ENCODE measurements at regions not wholly inside any gene's neighbourhood (a gene's known extent, or its start where the extent isn't known, plus 50 kb on each side); places are given as distances from the start of the nearest gene placed in this dataset.

DNA sequence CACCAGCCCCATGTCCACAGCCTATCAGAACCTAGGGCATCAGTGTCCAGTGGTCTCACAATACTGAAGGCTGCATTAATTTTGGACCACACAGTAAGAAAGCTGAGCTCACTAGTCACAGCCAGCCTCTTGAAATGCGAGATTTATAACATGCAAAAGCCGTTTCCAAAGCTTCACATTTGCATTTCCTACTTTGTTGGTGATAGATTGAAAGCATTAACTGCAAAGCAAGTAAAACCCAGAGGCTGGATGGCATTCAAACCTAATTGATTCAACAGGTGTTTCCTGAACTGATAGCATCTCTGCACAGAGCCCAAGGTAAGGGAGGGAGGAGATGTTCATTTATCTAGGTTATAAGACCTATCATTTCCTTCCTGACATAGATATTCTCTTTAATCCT, 410.1 kb downstream of the OMA1 start:
- no peak for DNase-seq (ENCODE audit: low spot score)

DNA sequence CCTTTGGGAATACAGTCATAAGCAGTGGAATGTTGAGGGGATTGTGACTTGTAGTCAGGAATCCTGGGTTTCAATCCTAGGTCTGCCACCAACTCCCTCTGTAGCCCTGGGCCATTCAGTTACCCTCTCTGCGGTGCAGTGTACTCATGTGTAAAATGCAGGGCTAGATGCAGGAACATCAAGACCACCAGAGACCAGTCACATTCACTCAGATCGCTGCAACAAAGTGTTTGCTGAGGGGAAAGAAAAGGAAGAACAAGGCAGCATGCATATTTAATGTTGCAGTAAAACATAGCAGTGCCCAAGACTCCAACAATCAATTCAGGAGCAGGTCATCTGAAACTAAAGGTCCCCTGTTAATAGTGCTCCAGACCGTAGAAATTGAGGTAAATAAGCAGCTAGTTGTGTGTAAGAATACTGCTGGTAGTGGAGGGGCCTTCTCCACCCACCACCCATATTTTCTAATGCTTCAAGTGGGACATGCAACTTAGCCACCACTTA, 410.7 kb downstream of the OMA1 start:
- DNase-seq (ENCODE audit: low spot score) = no peak

DNA sequence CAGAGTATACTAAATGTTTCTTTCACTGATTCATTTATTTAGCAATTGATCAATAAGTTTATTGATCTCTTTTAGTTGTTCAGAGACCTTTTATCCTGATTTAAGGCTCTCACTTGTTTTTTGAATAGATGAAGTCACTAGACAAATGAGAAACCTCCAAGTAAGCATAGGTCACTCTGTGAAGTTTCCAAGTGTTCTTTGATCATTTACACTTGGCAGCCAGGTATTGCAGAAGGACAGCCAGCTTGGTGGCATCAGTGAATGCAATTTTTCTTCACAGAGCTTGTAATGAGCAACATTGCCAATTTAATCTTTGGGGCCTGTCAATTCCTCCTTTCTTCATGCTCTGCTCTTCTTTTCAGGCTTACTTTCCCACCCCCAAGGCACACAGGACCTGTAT, 413.0 kb downstream of the OMA1 start:
- no peak for DNase-seq (ENCODE audit: low spot score)

DNA sequence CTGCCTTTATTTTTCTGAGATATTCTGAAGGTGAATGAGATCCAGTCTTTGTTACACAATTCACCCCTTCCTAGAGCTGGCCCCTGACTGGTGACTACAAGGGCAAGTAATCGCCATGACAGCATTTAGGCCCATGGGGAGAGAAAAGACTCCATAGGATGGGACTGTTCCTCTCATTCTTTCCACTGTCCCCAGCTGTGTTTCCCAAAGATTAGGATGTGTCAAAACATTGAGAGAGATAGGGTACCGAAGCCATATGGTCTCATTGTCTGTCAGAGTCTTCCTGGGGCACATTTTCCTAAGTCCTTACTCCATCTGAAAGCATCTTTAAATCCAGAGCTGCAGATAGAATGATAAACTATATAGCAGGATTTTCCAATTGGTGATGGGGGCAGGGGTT, 423.5 kb downstream of the OMA1 start:
- no peak for DNase-seq (ENCODE audit: low spot score)

DNA sequence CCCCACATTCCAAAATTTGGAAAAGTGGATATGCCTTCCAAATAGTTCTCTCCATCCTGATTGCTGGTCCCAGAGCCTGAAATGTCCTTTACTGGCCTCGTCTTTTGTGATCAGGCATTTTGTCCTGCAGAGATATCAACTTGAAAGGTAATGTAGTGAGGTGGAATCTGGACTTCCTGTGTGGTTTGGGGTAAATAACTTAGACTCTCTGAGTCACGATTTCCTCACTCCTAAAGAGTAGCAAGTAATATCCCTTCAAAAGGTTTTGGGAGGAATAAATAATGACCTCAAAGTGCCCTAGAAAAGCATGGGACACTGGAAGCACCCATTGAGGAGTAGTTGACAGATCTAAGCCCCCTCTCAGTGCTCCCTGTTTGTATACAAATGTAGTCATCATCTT, 426.6 kb downstream of the OMA1 start:
- no peak for DNase-seq (ENCODE audit: low spot score)

DNA sequence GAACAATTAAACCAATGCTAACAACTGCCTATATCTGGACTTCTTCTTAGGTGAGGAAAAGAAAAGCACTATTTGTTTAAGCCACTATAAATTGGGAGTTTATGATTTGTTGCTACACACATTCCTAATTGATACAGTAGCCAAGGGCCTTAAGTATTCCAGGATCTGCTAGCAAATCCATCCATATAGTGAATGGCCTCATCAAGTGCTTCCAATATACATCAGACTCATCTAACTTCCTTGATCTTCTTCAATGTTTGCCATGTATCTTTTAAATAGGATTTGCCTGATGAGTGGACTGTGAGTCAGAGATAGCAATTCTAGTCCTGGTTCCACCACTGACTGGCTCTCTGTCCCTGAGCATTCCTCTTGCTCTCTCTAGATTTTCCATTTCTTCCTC, 430.2 kb downstream of the OMA1 start:
- no peak for DNase-seq (ENCODE audit: low spot score)

DNA sequence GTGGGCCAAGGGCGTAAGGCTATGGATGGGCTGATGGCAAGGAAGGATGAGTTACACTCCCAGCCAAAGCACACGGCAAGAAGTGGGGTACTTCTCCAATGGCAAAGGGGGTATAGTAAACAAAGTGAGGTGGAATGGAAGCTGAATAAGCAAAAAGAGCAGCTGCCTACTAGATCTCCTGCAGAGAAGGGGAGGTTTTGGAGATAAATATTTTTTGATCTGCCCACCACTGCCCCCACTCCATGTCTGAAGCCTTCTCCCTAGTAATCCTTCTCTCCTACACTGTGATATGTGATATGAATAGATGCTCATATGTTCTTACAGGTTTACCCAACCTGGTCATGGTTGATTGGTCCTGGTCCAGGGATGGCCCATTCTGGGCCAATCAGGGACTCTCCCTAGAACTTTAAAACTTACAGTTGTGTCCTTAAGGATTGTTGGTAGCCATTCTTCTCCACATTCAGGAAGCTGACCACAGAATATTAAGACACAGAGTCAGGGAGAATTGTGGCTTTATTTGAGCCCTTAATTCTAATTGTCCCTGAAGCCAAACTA, 436.8 kb downstream of the OMA1 start:
- no peak for DNase-seq (ENCODE audit: low spot score)

DNA sequence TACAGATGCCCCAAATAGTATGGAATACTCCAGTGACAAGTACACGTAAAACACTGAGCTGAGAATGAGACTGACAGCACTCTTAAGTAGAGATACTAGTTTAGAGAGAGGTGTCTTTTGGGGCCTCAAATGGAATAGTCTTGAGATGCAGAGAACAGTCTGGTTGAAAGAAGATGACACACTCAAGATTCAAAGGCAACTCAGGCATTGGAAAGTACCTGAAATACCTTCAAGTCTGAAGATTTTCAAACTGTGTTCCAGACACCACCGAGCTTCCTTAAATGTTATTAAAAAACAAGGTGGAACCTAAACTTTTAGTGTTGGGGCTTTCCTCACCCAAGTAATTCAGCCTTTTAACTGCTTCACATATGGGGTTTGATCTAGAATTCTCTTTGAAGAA, 437.7 kb downstream of the OMA1 start:
- DNase-seq (ENCODE audit: low spot score) = no peak

DNA sequence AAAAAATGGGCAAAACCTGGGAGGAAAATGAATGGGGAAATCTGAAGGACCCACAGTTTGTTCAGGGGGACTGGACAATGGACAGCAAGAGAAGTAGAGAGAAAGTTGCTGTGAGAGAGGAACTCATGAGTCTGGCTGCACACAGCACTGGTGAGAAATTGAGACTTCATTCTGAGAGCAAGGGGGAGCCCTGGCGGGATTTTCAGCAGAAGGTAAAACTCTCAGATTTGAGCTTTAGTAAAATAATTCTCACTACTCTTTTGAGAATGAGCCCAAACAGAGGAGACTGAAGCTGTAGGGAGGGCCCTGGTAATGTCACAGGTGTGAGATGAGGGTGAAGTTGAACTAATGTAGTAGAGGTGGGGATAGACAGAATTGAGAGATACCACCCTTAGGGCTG, 438.6 kb downstream of the OMA1 start:
- DNase-seq (ENCODE audit: low spot score) = no peak

DNA sequence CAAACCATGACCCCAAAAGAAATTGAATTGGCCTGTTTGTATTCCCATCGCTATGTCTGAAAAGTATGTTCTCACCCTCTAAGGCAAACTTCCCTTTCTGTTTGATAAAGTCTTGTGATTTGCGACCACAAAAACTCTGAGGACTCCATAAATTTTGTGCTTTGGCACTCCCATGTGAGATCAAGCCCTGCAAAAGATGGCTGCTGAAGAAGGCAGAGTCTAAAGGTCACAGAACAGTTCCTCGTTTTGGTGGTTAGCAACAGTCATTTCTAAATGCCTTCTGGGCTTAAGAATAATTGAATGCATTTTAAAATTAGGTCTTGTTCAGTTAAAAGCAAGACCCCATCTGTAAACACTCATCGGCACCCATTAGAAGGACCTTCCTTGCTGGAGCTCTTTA, 441.6 kb downstream of the OMA1 start:
- no peak for DNase-seq (ENCODE audit: low spot score)

DNA sequence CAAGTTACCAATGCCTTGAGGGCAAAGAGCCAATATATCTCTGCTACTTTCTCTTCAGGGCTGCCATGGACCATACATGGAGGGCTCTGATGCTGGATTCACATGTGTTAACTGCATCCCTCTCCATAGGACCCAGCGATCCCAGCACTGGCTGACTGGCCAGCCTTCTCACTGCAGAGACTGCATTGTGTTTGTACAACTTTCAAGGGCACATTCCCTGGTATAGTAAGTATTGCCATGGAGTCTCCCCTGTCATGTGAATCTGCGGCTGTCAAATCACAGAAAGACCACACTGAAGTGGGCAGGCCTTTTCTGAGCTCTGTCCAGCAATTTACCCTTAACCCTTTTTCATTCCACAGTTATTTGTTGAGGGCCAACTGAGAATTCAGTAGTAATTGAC, 449.8 kb downstream of the OMA1 start:
- DNase-seq (ENCODE audit: low spot score) = no peak

DNA sequence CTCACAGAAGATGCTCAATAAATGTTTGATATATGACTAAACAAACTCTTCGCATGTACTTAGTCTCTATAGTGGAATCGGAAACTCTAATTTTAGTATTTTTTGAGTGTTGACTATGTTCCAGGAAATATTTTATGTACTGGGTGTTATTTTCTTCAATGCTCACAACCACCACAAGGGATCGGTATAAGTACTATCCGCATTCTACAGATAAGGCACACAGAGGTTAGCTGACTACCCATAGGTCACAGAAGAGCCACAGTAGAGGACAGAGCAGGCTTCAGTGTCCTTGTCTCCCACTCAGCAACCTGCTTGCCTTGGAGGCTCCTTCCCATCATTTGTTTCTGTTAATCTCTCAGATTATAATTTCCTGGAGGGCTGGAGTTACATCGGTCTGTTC, 451.3 kb downstream of the OMA1 start:
- no peak for DNase-seq (ENCODE audit: low spot score)

DNA sequence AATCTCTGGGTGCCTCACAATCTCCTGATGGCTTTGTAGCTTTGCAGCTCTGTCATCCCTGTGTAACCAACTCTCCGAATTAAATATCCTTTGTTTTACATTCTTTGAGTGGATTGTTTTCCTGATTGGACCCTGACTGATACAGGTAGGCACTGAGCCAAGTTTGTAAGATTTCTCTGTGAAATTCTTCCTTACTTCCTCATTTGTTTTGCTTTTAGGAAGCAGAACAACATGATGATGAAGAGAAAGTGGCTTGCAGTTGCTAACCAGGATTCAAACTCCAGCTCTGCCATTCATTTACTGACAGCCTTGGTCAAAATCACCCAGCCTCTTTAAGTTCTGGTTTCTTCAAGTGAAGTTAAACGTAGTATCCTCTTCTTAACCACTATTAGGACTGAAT, 452.3 kb downstream of the OMA1 start:
- no peak for DNase-seq (ENCODE audit: low spot score)

DNA sequence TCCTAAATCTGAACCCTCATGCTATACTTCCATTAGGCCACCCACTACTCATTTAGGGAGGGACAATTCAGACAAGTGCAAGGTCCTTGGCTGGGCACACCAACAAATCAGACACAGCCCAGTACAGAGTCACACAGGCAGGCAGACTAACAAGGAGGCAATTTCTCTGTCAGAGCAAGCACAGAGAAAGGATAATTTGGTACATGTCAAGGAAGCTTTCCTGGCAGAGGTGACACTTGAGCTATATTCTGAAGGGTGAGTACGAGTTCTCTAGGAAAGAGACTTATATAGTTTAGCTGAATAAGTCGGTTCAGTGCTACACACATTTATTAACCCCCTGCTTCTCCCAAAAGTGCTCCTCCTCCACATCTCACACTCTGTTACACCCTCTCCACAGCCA, 455.9 kb downstream of the OMA1 start:
- DNase-seq (ENCODE audit: low spot score) = no peak

DNA sequence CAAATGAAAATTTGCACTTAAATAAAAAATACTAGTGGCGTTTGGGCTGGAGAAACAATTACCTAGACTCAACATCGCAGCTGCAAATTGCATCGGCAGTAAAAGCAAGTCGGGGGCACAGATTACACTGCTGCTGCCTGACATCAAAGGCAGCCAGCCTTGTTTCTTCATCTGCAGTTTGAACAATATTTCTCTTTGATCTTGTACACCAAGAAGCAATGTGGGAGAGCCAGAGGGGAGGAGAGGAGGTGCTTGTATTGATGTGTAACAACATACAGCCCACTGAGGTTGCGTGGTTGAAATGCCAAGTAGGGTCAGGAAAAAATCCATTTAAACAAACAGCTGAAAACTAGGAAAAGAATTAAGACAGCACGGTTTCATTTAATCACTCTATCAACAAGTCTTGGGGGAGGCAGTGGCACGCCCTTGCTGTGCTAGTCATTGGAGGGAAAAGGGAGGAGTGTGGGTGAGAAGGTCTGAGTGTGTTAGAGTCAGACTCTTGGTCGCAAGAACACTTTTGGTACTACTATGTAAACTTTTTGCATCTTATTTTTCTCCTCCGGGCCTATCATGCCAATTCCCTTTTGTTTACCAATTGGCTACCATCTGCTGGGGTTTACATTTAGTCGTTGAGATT, 456.5 kb downstream of the OMA1 start:
- DNase-seq (ENCODE audit: low spot score) = no peak

DNA sequence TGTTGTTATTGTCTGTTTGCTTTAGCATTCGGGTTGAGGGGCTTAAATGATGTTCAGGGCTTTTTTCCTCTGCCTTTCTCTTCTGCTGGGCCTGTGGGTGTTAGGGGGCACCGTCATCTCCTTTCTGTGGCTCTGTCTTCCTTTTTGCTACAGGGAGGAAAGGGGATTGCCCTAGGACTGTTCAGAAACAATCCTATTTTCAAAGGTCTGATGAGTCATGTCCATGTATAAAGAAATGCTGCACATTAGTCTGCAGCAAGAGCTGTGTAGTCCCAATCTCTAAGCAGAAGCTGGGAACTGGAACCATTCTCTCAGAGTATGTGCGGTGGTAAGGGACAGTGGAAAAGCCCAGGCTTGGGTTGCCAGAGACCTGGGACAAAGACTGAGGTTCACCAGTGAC, 462.3 kb downstream of the OMA1 start:
- DNase-seq (ENCODE audit: low spot score) = no peak

DNA sequence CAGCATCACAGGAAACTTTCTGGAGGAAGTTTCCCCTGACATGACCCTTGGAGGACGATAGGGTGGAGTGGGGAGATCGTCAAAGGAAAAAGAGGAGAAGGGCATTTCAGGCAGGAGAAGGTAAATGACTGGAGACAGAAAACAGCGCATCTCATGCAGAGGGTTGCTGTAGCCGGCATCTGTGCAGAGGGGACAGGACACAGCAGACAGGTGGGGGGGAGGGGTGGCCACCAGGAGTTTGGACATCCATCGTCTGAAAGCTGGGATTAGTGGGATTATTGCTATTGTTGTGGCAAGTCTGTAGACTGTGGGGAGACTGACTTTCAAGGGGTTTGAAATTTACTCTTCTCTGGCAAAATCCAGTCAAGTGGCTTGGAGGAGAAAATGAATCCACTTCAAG, 463.9 kb downstream of the OMA1 start:
- no peak for DNase-seq (ENCODE audit: low spot score)

DNA sequence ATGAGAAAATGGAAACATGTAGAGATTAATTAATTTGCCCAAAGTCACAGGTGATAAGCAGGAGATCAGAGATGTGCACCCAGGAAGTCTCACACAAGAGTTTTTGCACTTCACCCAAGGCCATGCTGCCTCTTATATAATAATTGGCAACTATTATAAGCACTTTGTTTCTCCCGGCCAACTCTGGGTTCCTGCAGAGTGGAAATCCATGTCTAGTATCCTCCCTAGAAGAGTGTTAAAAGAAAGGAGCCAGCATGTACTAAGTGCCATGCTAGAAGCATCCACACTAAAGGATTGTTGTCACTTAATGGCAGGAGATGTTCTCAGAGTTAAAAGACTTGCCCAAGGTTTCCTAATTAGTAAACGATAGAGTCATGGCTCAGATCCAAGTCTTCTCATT, 470.3 kb downstream of the OMA1 start:
- no peak for DNase-seq (ENCODE audit: low spot score)

DNA sequence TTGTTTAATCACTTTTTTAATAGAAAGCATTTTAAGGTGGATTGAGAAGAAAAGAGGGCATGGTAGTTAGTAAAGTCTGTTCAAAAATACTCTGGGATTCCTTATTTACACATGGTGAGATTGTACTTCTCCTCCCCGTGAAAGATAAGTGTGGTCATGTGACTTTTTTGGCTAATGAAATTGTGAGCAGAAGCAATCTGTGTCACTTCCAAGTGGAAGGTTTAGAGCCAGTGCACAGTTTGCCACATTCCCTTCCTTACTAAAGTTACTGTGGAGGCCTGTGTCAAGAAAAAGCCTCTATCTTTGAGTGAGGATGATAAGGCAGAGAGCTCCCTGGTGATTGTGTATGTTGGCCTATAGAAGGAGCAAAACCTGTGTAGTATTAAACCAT, 471.3 kb downstream of the OMA1 start:
- DNase-seq (ENCODE audit: low spot score) = no peak

DNA sequence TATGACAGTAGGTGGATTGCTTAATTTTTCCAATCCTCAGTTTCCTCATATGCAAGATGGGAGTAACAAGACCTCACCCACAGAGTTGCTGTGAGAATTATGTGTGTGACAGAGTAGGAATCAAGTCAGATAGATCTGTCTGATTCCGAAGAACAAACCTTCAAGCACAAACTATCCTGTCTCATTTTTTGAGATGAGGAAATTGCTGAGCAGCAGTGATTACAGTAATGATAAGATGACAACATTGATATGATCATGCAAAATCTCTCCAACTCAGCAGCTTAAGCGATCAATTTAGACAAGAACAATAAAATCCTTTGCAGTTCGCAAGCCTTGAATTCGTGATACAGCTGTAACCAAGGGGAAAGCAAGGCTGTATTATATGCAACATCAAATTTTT, 474.1 kb downstream of the OMA1 start:
- no peak for DNase-seq (ENCODE audit: low spot score)

DNA sequence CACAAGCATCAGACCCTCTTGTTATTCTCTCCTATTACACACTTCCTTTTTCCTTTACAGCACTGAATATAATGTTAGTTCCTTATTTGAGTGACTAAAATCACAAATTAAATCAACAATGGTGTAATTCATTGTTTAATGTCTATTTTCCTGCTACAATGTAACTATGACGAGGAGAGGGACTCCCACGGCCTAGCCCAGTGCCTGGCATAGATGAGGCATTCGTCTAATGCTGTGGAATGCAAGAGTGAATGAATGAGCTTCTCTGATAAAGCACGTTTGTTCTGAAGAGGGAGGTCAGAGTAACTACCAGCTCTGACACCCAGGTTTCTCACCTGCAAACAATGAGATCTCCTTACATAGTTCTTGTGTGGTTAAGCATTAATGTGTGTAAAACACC, 479.4 kb downstream of the OMA1 start:
- DNase-seq (ENCODE audit: low spot score) = no peak

DNA sequence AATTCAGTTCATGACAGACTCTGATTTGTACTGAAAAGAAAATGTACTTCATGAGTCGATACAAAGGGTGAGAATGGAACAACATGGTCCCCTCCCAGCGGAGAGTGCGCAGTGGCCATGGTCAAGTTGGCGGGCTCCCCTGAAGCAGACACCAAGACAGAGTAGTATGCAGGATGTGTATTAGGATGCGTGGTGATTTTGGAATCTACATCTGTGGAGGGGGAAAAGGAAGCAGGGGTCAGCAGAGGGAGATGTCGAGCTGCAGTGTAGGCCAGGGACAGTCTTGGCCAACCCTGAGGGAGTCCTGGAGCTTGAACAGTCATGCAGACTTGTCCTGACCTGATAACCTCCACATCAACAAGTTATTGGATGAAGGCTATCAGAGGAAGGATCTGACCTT, 481.0 kb downstream of the OMA1 start:
- no peak for DNase-seq (ENCODE audit: low spot score)

DNA sequence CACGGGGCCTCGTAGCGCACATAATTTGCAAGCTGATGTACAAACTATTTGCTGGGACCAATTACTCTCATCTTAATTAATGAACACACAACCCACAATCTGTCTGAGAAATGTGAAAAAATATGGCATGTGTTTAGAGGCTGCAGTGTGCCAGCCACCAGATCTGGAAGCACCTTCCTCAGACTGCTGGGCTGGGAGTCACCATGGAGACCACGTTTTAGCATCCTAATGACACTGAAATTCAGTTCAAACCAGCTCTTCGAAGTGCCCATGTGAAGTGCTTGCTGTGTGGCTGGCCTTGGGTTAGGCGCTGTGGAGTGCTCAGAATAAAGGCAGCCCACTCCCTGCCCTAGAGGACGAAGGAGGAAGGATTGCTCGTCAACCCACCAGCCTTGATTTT, 482.4 kb downstream of the OMA1 start:
- DNase-seq (ENCODE audit: low spot score) = no peak

DNA sequence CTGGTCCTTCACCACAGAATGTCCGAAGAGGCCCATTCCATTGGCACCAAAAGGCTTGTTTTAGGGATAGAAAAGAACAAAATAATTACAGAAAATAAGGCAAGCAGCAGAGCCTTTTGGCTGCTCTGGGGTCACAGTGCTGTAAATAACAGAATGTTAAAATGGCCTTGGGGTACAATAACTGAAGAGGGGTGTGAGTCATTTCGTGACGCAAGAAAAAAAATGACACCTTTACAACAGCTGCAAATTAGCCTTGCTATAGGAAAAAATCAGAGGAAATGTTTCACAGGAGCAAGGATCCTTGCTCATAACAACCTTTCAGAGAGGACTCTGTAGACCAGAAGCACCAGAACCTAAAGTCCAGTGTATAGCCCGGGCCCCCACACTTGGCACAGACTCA, 483.4 kb downstream of the OMA1 start:
- no peak for DNase-seq (ENCODE audit: low spot score)

All from mucosa of gallbladder (tissue), 1 donor.